C4-2B (cell line): ENCODE measurements at regions not wholly inside any gene's neighbourhood (a gene's known extent, or its start where the extent isn't known, plus 50 kb on each side); places are given as distances from the start of the nearest gene placed in this dataset.
A peak's percentile ranks its signal among the peaks of the same experiment; 100 is the strongest.
"Not testable (repeated sequence)": the region's sequence is repeated elsewhere in the genome, so short reads cannot be mapped to it uniquely, and the experiment has no call there.

Experiments used
- H3K27ac ChIP-seq: fragments of 450-650 bp; 2 replicates; pipeline ENCODE4 v1.5.1; 2017
- ZFX ChIP-seq: fragments of 450-650 bp; IDR thresholded peaks from 2 replicates; pipeline ENCODE4 v1.6.1; 2017
- TF ChIP-seq, protein P1 (sequence below): fragments of 450-650 bp; conservative IDR thresholded peaks from 2 replicates; pipeline ENCODE4 v1.5.1; 2017; ENCODE audit warnings: mild to moderate bottlenecking

GRCh38 chr2:129192117-129192516 lies 787.3 kb upstream of the RAB6C start:
- no peak overlapping the region for H3K27ac ChIP-seq
- TF ChIP-seq ZFX: no peak
- TF ChIP-seq, protein P1, sequence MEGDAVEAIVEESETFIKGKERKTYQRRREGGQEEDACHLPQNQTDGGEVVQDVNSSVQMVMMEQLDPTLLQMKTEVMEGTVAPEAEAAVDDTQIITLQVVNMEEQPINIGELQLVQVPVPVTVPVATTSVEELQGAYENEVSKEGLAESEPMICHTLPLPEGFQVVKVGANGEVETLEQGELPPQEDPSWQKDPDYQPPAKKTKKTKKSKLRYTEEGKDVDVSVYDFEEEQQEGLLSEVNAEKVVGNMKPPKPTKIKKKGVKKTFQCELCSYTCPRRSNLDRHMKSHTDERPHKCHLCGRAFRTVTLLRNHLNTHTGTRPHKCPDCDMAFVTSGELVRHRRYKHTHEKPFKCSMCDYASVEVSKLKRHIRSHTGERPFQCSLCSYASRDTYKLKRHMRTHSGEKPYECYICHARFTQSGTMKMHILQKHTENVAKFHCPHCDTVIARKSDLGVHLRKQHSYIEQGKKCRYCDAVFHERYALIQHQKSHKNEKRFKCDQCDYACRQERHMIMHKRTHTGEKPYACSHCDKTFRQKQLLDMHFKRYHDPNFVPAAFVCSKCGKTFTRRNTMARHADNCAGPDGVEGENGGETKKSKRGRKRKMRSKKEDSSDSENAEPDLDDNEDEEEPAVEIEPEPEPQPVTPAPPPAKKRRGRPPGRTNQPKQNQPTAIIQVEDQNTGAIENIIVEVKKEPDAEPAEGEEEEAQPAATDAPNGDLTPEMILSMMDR: peak; percentile 32

DNA sequence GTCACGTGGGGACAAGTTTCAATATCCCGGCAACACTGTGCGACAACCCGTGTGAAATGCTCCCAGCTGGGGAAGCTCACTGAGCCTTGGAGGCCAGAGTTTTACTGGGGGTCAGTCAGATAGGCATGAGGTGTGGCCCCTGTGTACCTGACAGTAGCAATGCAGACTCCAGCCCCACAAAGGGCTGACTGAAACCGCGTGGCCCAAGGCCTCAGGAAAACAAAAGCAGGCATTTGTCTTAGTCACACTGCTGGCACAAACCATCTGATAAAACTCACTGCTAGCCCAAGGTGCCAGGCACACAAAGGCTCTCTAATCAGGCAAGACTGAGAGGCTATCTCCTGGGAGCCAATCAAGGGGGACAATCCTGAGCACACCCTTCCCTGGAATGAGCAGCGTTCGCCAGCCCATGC lies 786.6 kb upstream of the RAB6C start:
- no peak overlapping the region for H3K27ac ChIP-seq
- TF ChIP-seq, protein P1: no peak
- no peak for TF ChIP-seq ZFX

- no peak overlapping the region for H3K27ac ChIP-seq
- TF ChIP-seq ZFX: no peak
- TF ChIP-seq, protein P1: peak; percentile 8
These were observed 785.5 kb upstream of the RAB6C start for GRCh38 chr2:129193961-129194360.

GRCh38 chr2:129199501-129199900 lies 780.0 kb upstream of the RAB6C start:
- TF ChIP-seq, protein P1: no peak
- no peak for TF ChIP-seq ZFX
- H3K27ac ChIP-seq: no peak overlapping the region

DNA sequence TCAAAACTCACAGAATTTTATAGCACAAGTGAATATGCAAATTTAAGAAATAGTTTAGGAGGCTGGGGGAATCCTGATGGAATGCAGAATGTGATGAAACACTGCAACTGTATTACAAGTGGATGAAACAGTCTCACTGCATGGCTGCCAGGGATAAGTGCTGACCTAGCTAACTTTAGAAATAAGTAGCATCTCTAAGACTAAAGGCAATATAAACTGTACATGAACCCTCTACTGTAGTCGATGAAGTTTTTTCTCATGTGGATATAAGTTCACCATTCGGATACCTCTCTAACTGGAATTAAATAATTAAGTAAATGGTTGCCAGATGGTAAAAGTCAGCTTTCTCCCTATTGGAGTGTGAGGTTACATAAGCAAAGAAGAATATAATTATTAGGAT lies 777.8 kb upstream of the RAB6C start:
- H3K27ac ChIP-seq: no peak overlapping the region
- TF ChIP-seq ZFX: no peak
- TF ChIP-seq, protein P1: no peak

DNA sequence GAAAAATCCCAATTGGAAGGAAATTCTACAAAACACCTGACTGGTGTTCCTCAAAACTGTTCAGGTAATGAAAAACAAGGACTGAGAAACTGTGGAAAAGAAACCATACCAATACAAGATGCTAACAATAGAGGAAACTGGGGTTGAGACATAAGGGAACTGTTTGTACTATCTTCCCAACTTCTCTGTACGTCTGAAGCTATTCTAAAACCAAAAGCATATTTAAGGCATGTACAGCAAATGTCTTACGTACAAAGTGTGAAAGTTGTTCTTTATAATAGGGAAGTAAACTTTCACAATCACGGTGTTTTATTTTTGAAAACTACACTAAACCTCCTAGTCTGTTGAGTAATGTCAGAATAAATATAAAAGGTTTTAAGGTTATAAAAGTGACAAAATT lies 776.1 kb upstream of the RAB6C start:
- H3K27ac ChIP-seq: no peak overlapping the region
- TF ChIP-seq, protein P1: no peak
- TF ChIP-seq ZFX: no peak

DNA sequence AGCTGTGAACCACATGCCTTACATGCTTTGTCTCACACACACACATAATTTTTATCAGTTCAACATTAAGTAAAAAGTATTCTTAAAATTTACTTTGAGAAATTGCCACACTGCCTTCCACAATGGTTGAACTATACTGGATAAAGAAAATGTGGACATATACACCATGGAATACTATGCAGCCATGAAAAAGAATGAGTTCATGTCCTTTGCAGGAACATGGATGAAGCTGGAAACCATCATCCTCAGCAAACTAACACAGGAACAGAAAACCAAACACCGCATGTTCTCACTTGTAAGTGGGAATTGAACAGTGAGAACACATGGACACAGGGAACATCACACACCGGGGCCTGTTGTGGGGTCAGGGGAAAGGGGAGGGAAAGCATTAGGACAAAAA lies 774.9 kb upstream of the RAB6C start:
- H3K27ac ChIP-seq: not testable (repeated sequence)

DNA sequence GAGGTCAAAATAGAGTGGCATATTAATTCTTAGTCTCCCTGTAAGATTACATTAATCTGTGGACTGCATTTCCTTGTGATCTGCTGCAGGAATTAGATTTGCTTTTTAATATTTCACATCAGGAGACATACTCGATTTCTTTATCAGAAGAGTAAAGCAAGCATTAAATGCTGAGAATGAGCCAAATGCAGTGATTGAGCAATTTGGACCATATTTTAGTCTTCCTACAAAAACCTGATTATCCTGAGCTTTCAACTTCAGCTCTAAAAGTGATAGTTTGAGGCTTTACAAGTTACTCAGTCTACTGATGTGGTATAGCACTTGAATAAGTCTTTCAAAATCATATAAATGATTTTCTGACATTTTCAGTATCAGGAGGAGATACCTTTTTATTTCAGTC lies 774.3 kb upstream of the RAB6C start:
- no peak overlapping the region for H3K27ac ChIP-seq
- TF ChIP-seq ZFX: no peak
- TF ChIP-seq, protein P1: no peak
